Spleen (tissue), 11 donors: ENCODE measurements at regions not wholly inside any gene's neighbourhood (a gene's known extent, or its start where the extent isn't known, plus 50 kb on each side); places are given as distances from the start of the nearest gene placed in this dataset.

Source experiments
- DNase-seq: peaks from one replicate; pipeline ENCODE4 v3.0.0-alpha.2; 2020
- H3K27ac ChIP-seq, 8 donors: fragments of 200-600 bp; sonication (generic) in 7 of 8; 1 replicate in 4 of 8; 2 replicates in 4 of 8; pipeline versions ENCODE4 v1.5.0 to v1.8.0; 2016 to 2021; ENCODE audit warnings: inconsistent platforms in 4 of 8, mild to moderate bottlenecking in 4 of 8, moderate library complexity in 1 of 8
- H3K27me3 ChIP-seq, 7 donors: fragments of 200-600 bp; sonication (generic) in 6 of 7; replicated peaks in 1 of 7; 1 replicate in 4 of 7; 2 replicates in 3 of 7; pipeline versions ENCODE4 v1.5.0 to v1.8.0; 2016 to 2021; ENCODE audit warnings: inconsistent platforms in 3 of 7, mild to moderate bottlenecking in 1 of 7
- H3K36me3 ChIP-seq, 6 donors: fragments of 200-600 bp; sonication (generic) in 5 of 6; 1 replicate in 4 of 6; 2 replicates in 2 of 6; pipeline versions ENCODE4 v1.5.0 to v1.8.0; 2016 to 2021; ENCODE audit warnings: inconsistent platforms in 2 of 6
- H3K4me1 ChIP-seq, 6 donors: fragments of 200-600 bp; sonication (generic) in 5 of 6; 1 replicate in 3 of 6; 2 replicates in 3 of 6; pipeline versions ENCODE4 v1.5.0 to v1.8.0; 2016 to 2021; ENCODE audit warnings: inconsistent platforms in 3 of 6
- H3K4me3 ChIP-seq, 8 donors: fragments of 200-600 bp; sonication (generic) in 7 of 8; 1 replicate in 4 of 8; 2 replicates in 4 of 8; pipeline versions ENCODE4 v1.5.0 to v1.8.0; 2016 to 2021; ENCODE audit warnings: inconsistent platforms in 4 of 8, mild to moderate bottlenecking in 4 of 8, moderate library complexity in 2 of 8
- H3K9me3 ChIP-seq, 8 donors: fragments of 200-600 bp; sonication (generic) in 7 of 8; 1 replicate in 4 of 8; 2 replicates in 4 of 8; pipeline versions ENCODE4 v1.5.0 to v1.8.0; 2016 to 2021; ENCODE audit warnings: inconsistent platforms in 4 of 8
- CTCF ChIP-seq, 11 experiments: fragments of 200-600 bp in 7 of 11; fragments of 450-650 bp in 4 of 11; sonication (generic) in 4 of 11; IDR thresholded peaks in 8 of 11; conservative IDR thresholded peaks in 3 of 11; 1 replicate in 7 of 11; 2 replicates in 4 of 11; pipeline versions ENCODE4 v1.4.0 to v1.8.0; 2016 to 2021; ENCODE audit warnings: antibody characterized with exemption in 11 of 11, inconsistent platforms in 4 of 11, mild to moderate bottlenecking in 1 of 11
- POLR2A ChIP-seq, 3 donors: fragments of 450-650 bp; IDR thresholded peaks; one replicate each; pipeline ENCODE4 v1.5.1; 2017; ENCODE audit warnings: antibody characterized with exemption in 3 of 3, mild to moderate bottlenecking in 1 of 3
- POLR2AphosphoS5 ChIP-seq, 3 donors: sonication (generic); formaldehyde crosslinking; IDR thresholded peaks; one replicate each; pipeline ENCODE4 v1.5.1; 2017; ENCODE audit warnings: antibody characterized with exemption in 3 of 3
- WGBS, 5 donors: extraction: QIAGEN DNeasy Blood & Tissue Kit in 3 of 5; methylation state at CpG; one replicate each; pipeline versions ENCODE4 v1.1.5 to v1.1.7; 2013 to 2018; 5-methylcytosine and 5-hydroxymethylcytosine counted together
- intact Hi-C: fragments of 100-400 bp; cut with DNase I; formaldehyde crosslinking; loops from one replicate; pipeline ENCODE4 v1.15.0; 2023; ENCODE audit warnings: low total_unique reads
- donor health status: healthy with polysubstance abuse.
- donor health status: DM: no; HTN: no; CAD: no; lungs with moderate emphysema.
- donor health status: DM: no; HTN: no; CAD: no.
- donor health status: Bipolar disorder and iron deficiency.
- donor health status: healthy.
- donor health status: DM: no; HTN: no; CAD: no.
- donor health status: DM: yes; HTN: yes; CAD: no.

GRCh38 chr21:27703791-27704190, 736.9 kb upstream of the ADAMTS5 start:
- Histone ChIP-seq H3K4me3 (no peak overlapping the region), H3K27me3 (no peaks in the 10 kb centered on the region), H3K4me1 (peaks cover 0 to 9% (median 5%) of the 10 kb centered on the region in 6 donors), H3K27ac (no peak overlapping the region), H3K36me3 (no peaks in the 10 kb centered on the region), H3K9me3 (peaks cover 0 to 17% (median 7%) of the 10 kb centered on the region in 8 donors)
- DNase-seq = no peak
- intact Hi-C loops = no loop called here
- TF ChIP-seq CTCF (IDR thresholded peaks at IDR 0.05 in 8 of 11, conservative IDR thresholded peaks at IDR 0.05 in 3 of 11) (no peak), POLR2A (IDR thresholded peaks at IDR 0.05) (no peak), POLR2AphosphoS5 (IDR thresholded peaks at IDR 0.05) (no peak)
- WGBS, 5 donors = 66 to 80% (median 78%) methylated on average over 4 of the region's 4 CpGs

- no peak overlapping the region for H3K4me3 ChIP-seq
- H3K27ac ChIP-seq = no peak overlapping the region
- no peaks in the 10 kb centered on the region for H3K27me3 ChIP-seq
- peak; percentile 82 for DNase-seq
- H3K4me1 ChIP-seq = peaks cover 0 to 9% (median 5%) of the 10 kb centered on the region in 6 donors
- intact Hi-C loops = loop anchor here (2.0 kb wide), 1 partner anchor 850 kb away; no protein-coding TSS in a partner anchor
- no peaks in the 10 kb centered on the region for H3K36me3 ChIP-seq
- H3K9me3 ChIP-seq = no peaks in the 10 kb centered on the region
- 6 to 10% (median 8%) methylated on average over 14 of the region's 14 CpGs for WGBS, 5 donors
- TF ChIP-seq POLR2A (IDR thresholded peaks at IDR 0.05) (no peak), POLR2AphosphoS5 (IDR thresholded peaks at IDR 0.05) (no peak), CTCF (IDR thresholded peaks at IDR 0.05 in 8 of 11, conservative IDR thresholded peaks at IDR 0.05 in 3 of 11) (peak in 10 of 11 experiments; percentile 42 to 84 (median 70))
Observed at GRCh38 chr21:27700974-27701614, 734.2 kb upstream of the ADAMTS5 start.

- 90 to 98% (median 93%) methylated on average over 1 of the region's 1 CpG for WGBS, 5 donors
- no peak overlapping the region for H3K4me3 ChIP-seq
- no peaks in the 10 kb centered on the region for H3K9me3 ChIP-seq
- no peaks in the 10 kb centered on the region for H3K4me1 ChIP-seq
- no peaks in the 10 kb centered on the region for H3K36me3 ChIP-seq
- TF ChIP-seq POLR2AphosphoS5 (IDR thresholded peaks at IDR 0.05) = no peak
- TF ChIP-seq CTCF (IDR thresholded peaks at IDR 0.05 in 8 of 11, conservative IDR thresholded peaks at IDR 0.05 in 3 of 11) = no peak
- no peak for TF ChIP-seq POLR2A (IDR thresholded peaks at IDR 0.05)
- no peaks in the 10 kb centered on the region for H3K27me3 ChIP-seq
- no peak for DNase-seq
- no peak overlapping the region for H3K27ac ChIP-seq
- intact Hi-C loops = no loop called here
Observed at GRCh38 chr21:27695246-27695645, 728.4 kb upstream of the ADAMTS5 start.

- WGBS, 5 donors = 73 to 87% (median 77%) methylated on average over 4 of the region's 4 CpGs
Observed at GRCh38 chr21:27694667-27695066, 727.8 kb upstream of the ADAMTS5 start.

More at GRCh38 chr21:27694667-27695066, 727.8 kb upstream of the ADAMTS5 start:
- H3K27me3 ChIP-seq = no peaks in the 10 kb centered on the region
- no peaks in the 10 kb centered on the region for H3K36me3 ChIP-seq
- peaks cover 0 to 2% (median 0%) of the 10 kb centered on the region in 8 donors for H3K9me3 ChIP-seq
- no peaks in the 10 kb centered on the region for H3K4me1 ChIP-seq
- no peak overlapping the region for H3K27ac ChIP-seq
- DNase-seq = no peak
- intact Hi-C loops = no loop called here
- no peak overlapping the region for H3K4me3 ChIP-seq
- TF ChIP-seq POLR2AphosphoS5 (IDR thresholded peaks at IDR 0.05) (no peak), CTCF (IDR thresholded peaks at IDR 0.05 in 8 of 11, conservative IDR thresholded peaks at IDR 0.05 in 3 of 11) (no peak), POLR2A (IDR thresholded peaks at IDR 0.05) (no peak)
